HEK293 (cell line): ENCODE measurements at regions not wholly inside any gene's neighbourhood (a gene's known extent, or its start where the extent isn't known, plus 50 kb on each side); places are given as distances from the start of the nearest gene placed in this dataset.

Experiments
- CTCF ChIA-PET: fragments of 350-600 bp; formaldehyde crosslinking; extraction: SDS; loops from one replicate; lab custom pipeline; 2021; ENCODE audit warnings: antibody characterized with exemption; lab: Yijun Ruan, JAX
- POLR2A ChIA-PET: fragments of 300-600 bp; formaldehyde crosslinking; extraction: SDS; loops from one replicate; lab custom pipeline; 2020; ENCODE audit warnings: antibody characterized with exemption, inconsistent platforms; lab: Yijun Ruan, JAX
- H3K27ac ChIP-seq: fragments of 200-500 bp; sonication (Bioruptor generic); 2 replicates; pipeline ENCODE4 v1.5.1; 2014; ENCODE audit warnings: low read depth, low read length, control low read depth, inconsistent platforms; ENCODE audit errors: extremely low read depth
- H3K36me3 ChIP-seq, 2 experiments: fragments of 200-500 bp in 1 of 2; sonication (Bioruptor generic) in 1 of 2; 1 replicate in 1 of 2; 2 replicates in 1 of 2; pipeline ENCODE4 v1.5.1; 2014 to 2017; ENCODE audit warnings: inconsistent platforms in 2 of 2, low read length in 2 of 2; ENCODE audit not compliant: control insufficient read depth in 2 of 2, insufficient read depth in 1 of 2
- H3K4me1 ChIP-seq: fragments of 200-500 bp; sonication (Bioruptor generic); 2 replicates; pipeline ENCODE4 v1.5.1; 2014; ENCODE audit warnings: mild to moderate bottlenecking, low read length, inconsistent platforms; ENCODE audit not compliant: control insufficient read depth, insufficient read depth
- H3K4me3 ChIP-seq: 2 replicates; pipeline ENCODE4 v1.5.1; 2011; ENCODE audit warnings: low read depth, mild to moderate bottlenecking, control low read depth, low read length, moderate library complexity
- H3K9me3 ChIP-seq: fragments of 200-500 bp; sonication (Bioruptor generic); 2 replicates; pipeline ENCODE4 v1.5.1; 2014; ENCODE audit warnings: low read depth, low read length, inconsistent platforms; ENCODE audit not compliant: control insufficient read depth, insufficient read depth
- EGR2 ChIP-seq: fragments of 450-650 bp; formaldehyde crosslinking; IDR thresholded peaks from 2 replicates; pipeline ENCODE4 v1.5.1; 2016; ENCODE audit warnings: low read depth, missing biosample characterization, missing genetic modification characterization
- HOXD13 ChIP-seq: sonication (generic); formaldehyde crosslinking; IDR thresholded peaks from 2 replicates; pipeline ENCODE4 v1.8.0; 2022; ENCODE audit warnings: missing genetic modification reagents, borderline replicate concordance
- OSR2 ChIP-seq: fragments of 450-650 bp; formaldehyde crosslinking; IDR thresholded peaks from 2 replicates; pipeline ENCODE4 v1.5.1; 2016; ENCODE audit warnings: missing biosample characterization, missing genetic modification characterization
- SALL2 ChIP-seq: fragments of 450-650 bp; formaldehyde crosslinking; IDR thresholded peaks from 2 replicates; pipeline ENCODE4 v1.5.0; 2017; ENCODE audit warnings: missing biosample characterization, mild to moderate bottlenecking, missing genetic modification characterization, borderline replicate concordance
- SCRT1 ChIP-seq: fragments of 450-650 bp; formaldehyde crosslinking; IDR thresholded peaks from 2 replicates; pipeline ENCODE4 v1.5.1; 2016; ENCODE audit warnings: missing biosample characterization, missing genetic modification characterization, borderline replicate concordance
- SP3 ChIP-seq: fragments of 450-650 bp; formaldehyde crosslinking; IDR thresholded peaks from 2 replicates; pipeline ENCODE4 v1.5.1; 2016; ENCODE audit warnings: missing biosample characterization, missing genetic modification characterization
- ZFHX2 ChIP-seq: fragments of 450-650 bp; formaldehyde crosslinking; conservative IDR thresholded peaks from 2 replicates; pipeline ENCODE4 v1.5.1; 2016; ENCODE audit warnings: missing biosample characterization, missing genetic modification characterization
- ZNF146 ChIP-seq: fragments of 450-650 bp; formaldehyde crosslinking; IDR thresholded peaks from 2 replicates; pipeline ENCODE4 v1.5.1; 2016; ENCODE audit warnings: missing biosample characterization, missing genetic modification characterization
- ZNF155 ChIP-seq: fragments of 450-650 bp; formaldehyde crosslinking; IDR thresholded peaks from 2 replicates; pipeline ENCODE4 v1.5.1; 2016; ENCODE audit warnings: missing biosample characterization, missing genetic modification characterization
- ZNF157 ChIP-seq: fragments of 450-650 bp; formaldehyde crosslinking; IDR thresholded peaks from 2 replicates; pipeline ENCODE4 v1.5.1; 2016; ENCODE audit warnings: missing biosample characterization, missing genetic modification characterization
- ZNF16 ChIP-seq: fragments of 450-650 bp; formaldehyde crosslinking; IDR thresholded peaks from 2 replicates; pipeline ENCODE4 v1.5.1; 2016; ENCODE audit warnings: low read depth, missing biosample characterization, missing genetic modification characterization
- ZNF169 ChIP-seq: fragments of 450-650 bp; formaldehyde crosslinking; IDR thresholded peaks from 2 replicates; pipeline ENCODE4 v1.5.1; 2016; ENCODE audit warnings: missing biosample characterization, missing genetic modification characterization
- ZNF221 ChIP-seq: fragments of 450-650 bp; formaldehyde crosslinking; IDR thresholded peaks from 2 replicates; pipeline ENCODE4 v1.5.1; 2017; ENCODE audit warnings: missing biosample characterization, missing genetic modification characterization, borderline replicate concordance
- ZNF239 ChIP-seq: fragments of 450-650 bp; formaldehyde crosslinking; IDR thresholded peaks from 2 replicates; pipeline ENCODE4 v1.5.1; 2016; ENCODE audit warnings: missing biosample characterization, missing genetic modification characterization
- ZNF266 ChIP-seq: fragments of 450-650 bp; formaldehyde crosslinking; IDR thresholded peaks from 2 replicates; pipeline ENCODE4 v1.5.1; 2016; ENCODE audit warnings: missing biosample characterization, missing genetic modification characterization, low read depth
- ZNF394 ChIP-seq: fragments of 450-650 bp; formaldehyde crosslinking; IDR thresholded peaks from 2 replicates; pipeline ENCODE4 v1.5.1; 2016; ENCODE audit warnings: missing biosample characterization, missing genetic modification characterization, mild to moderate bottlenecking, moderate library complexity, borderline replicate concordance
- ZNF473 ChIP-seq: fragments of 450-650 bp; formaldehyde crosslinking; IDR thresholded peaks from 2 replicates; pipeline ENCODE4 v1.5.1; 2017; ENCODE audit warnings: missing biosample characterization, missing genetic modification characterization
- ZNF514 ChIP-seq: fragments of 450-650 bp; formaldehyde crosslinking; IDR thresholded peaks from 2 replicates; pipeline ENCODE4 v1.5.1; 2016; ENCODE audit warnings: missing biosample characterization, missing genetic modification characterization
- ZNF549 ChIP-seq: fragments of 450-650 bp; IDR thresholded peaks from 2 replicates; pipeline ENCODE4 v1.5.1; 2018; ENCODE audit warnings: missing biosample characterization, missing genetic modification characterization, mild to moderate bottlenecking, inconsistent platforms, moderate library complexity
- ZNF747 ChIP-seq: fragments of 450-650 bp; formaldehyde crosslinking; IDR thresholded peaks from 2 replicates; pipeline ENCODE4 v1.5.1; 2016; ENCODE audit warnings: missing biosample characterization, missing genetic modification characterization
- ZNF768 ChIP-seq: fragments of 450-650 bp; formaldehyde crosslinking; IDR thresholded peaks from 2 replicates; pipeline ENCODE4 v1.5.1; 2018; ENCODE audit warnings: missing biosample characterization, mild to moderate bottlenecking, missing genetic modification characterization
- ZNF776 ChIP-seq: fragments of 450-650 bp; formaldehyde crosslinking; IDR thresholded peaks from 2 replicates; pipeline ENCODE4 v1.5.0; 2017; ENCODE audit warnings: missing biosample characterization, missing genetic modification characterization, borderline replicate concordance
- ZNF777 ChIP-seq: fragments of 450-650 bp; formaldehyde crosslinking; IDR thresholded peaks from 2 replicates; pipeline ENCODE4 v1.5.1; 2017; ENCODE audit warnings: missing biosample characterization, missing genetic modification characterization, borderline replicate concordance
- ZNF791 ChIP-seq: fragments of 450-650 bp; formaldehyde crosslinking; IDR thresholded peaks from 2 replicates; pipeline ENCODE4 v1.5.1; 2016; ENCODE audit warnings: missing biosample characterization, missing genetic modification characterization
- ZNF792 ChIP-seq: fragments of 450-650 bp; formaldehyde crosslinking; IDR thresholded peaks from 2 replicates; pipeline ENCODE4 v1.5.1; 2016; ENCODE audit warnings: missing biosample characterization, missing genetic modification characterization
- TF ChIP-seq, protein P1 (sequence below): fragments of 450-650 bp; formaldehyde crosslinking; IDR thresholded peaks from 2 replicates; pipeline ENCODE4 v1.5.1; 2017; ENCODE audit warnings: missing biosample characterization, missing genetic modification characterization
- TF ChIP-seq, protein P2 (sequence below): fragments of 450-650 bp; formaldehyde crosslinking; IDR thresholded peaks from 2 replicates; pipeline ENCODE4 v1.5.1; 2017; ENCODE audit warnings: missing biosample characterization, mild to moderate bottlenecking, missing genetic modification characterization, moderate library complexity

DNA sequence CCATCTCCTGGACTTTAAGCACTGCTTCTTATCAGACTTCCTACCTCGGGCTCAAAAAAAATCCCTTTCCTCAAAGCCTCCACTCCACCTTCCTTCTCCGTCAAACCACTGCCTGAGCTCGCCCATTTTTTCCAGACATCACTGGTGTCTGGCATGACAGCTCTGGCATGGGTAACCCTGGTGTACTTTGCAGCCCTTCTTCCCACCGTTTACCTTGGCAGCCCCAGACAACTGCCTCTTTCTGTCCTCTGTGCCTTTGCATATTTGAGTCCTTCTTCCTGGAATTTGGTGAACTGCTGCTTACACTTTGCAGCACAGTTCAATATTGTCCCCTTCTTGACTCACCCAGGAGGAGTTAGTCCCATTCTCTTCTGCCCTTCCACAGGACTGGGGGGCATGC lies 144.6 kb upstream of the TBX20 start:
- TF ChIP-seq, protein P1, sequence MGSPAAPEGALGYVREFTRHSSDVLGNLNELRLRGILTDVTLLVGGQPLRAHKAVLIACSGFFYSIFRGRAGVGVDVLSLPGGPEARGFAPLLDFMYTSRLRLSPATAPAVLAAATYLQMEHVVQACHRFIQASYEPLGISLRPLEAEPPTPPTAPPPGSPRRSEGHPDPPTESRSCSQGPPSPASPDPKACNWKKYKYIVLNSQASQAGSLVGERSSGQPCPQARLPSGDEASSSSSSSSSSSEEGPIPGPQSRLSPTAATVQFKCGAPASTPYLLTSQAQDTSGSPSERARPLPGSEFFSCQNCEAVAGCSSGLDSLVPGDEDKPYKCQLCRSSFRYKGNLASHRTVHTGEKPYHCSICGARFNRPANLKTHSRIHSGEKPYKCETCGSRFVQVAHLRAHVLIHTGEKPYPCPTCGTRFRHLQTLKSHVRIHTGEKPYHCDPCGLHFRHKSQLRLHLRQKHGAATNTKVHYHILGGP: no peak
- TF ChIP-seq ZFHX2 (tag by site-specific recombination): no peak
- TF ChIP-seq ZNF155 (tag by site-specific recombination): no peak
- no peak for TF ChIP-seq ZNF394 (tag by site-specific recombination)
- Histone ChIP-seq H3K4me3 (no peak overlapping the region), H3K4me1 (no peaks in the 10 kb centered on the region), H3K36me3 (no peaks in the 10 kb centered on the region), H3K9me3 (no peaks in the 10 kb centered on the region), H3K27ac (no peak overlapping the region)
- ChIA-PET POLR2A (no interaction called here), CTCF (interaction anchor here (0.6 kb wide), 1 partner anchor 1261 kb away, joined by 3 read pairs; no protein-coding TSS in a partner anchor)

DNA sequence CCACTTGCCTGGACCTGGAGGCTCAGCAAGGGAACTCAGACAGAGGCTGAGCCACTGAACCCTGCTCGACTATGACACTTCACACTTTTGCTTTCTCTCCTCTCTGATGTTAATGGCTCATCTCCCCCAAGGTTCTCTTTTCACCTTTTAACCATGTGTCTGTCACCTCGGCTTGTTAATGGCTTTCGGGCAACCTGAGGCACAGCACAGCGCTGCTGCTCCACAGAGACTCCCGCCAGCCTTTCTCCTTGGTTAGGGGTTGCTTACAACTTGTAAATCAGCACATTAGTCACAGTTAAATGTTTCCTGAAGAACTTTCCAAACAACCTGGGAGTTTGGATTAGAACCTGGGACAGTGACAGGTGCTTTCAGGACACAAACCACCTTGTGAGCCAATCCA lies 136.2 kb upstream of the TBX20 start:
- ChIA-PET CTCF (no interaction called here), POLR2A (no interaction called here)
- Histone ChIP-seq H3K9me3 (no peaks in the 10 kb centered on the region), H3K4me3 (no peak overlapping the region), H3K27ac (no peak overlapping the region), H3K36me3 (no peaks in the 10 kb centered on the region), H3K4me1 (no peaks in the 10 kb centered on the region)
- no peak for TF ChIP-seq ZNF266
- no peak for TF ChIP-seq ZNF791 (tag by site-specific recombination)
- no peak for TF ChIP-seq ZNF473
- TF ChIP-seq ZNF768: no peak
- no peak for TF ChIP-seq ZNF792 (tag by site-specific recombination)
- no peak for TF ChIP-seq ZNF549 (tag by site-specific recombination)
- TF ChIP-seq ZNF16 (tag by site-specific recombination): no peak
- TF ChIP-seq ZNF747: no peak
- TF ChIP-seq ZNF221 (tag by site-specific recombination): no peak
- TF ChIP-seq ZNF514: no peak
- no peak for TF ChIP-seq EGR2
- no peak for TF ChIP-seq OSR2 (tag by site-specific recombination)
- no peak for TF ChIP-seq ZNF776 (tag by site-specific recombination)
- no peak for TF ChIP-seq ZNF157 (tag by site-specific recombination)
- no peak for TF ChIP-seq HOXD13 (CRISPR knock-in tag)
- no peak for TF ChIP-seq ZNF777 (tag by site-specific recombination)
- no peak for TF ChIP-seq SALL2
- TF ChIP-seq, protein P2, sequence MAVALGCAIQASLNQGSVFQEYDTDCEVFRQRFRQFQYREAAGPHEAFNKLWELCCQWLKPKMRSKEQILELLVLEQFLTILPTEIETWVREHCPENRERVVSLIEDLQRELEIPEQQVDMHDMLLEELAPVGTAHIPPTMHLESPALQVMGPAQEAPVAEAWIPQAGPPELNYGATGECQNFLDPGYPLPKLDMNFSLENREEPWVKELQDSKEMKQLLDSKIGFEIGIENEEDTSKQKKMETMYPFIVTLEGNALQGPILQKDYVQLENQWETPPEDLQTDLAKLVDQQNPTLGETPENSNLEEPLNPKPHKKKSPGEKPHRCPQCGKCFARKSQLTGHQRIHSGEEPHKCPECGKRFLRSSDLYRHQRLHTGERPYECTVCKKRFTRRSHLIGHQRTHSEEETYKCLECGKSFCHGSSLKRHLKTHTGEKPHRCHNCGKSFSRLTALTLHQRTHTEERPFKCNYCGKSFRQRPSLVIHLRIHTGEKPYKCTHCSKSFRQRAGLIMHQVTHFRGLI: no peak
- no peak for TF ChIP-seq ZNF239
- TF ChIP-seq SP3 (tag by site-specific recombination): no peak

DNA sequence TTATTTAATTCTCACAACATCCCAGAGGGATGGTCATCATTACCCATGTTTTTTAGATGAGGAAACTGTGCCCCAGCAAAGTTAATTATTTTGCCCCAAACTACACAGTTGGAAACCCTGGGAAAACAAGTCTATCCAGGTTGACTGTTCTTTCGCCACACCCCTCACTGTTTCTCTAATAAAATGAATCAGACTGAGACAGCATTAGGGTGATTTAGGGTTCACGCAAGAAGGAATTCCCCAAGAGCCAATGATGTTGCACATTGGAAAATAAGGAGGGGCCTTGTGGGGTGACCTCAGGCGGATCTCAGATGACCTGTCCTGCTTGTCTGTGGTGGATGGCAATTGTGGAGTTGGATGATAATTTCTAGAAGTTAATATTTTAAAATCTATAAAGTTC lies 135.7 kb upstream of the TBX20 start:
- TF ChIP-seq ZNF169 (tag by site-specific recombination) (no peak), ZNF146 (tag by site-specific recombination) (no peak), SCRT1 (no peak)
- H3K4me1 ChIP-seq: no peaks in the 10 kb centered on the region
- CTCF ChIA-PET: interaction anchor here (0.7 kb wide), 1 partner anchor 32 kb away, joined by 3 read pairs; no protein-coding TSS in a partner anchor

More for the DNA sequence above, 135.7 kb upstream of the TBX20 start:
- no peaks in the 10 kb centered on the region for H3K36me3 ChIP-seq
- H3K4me3 ChIP-seq: no peak overlapping the region
- POLR2A ChIA-PET: no interaction called here
- no peak overlapping the region for H3K27ac ChIP-seq
- H3K9me3 ChIP-seq: no peaks in the 10 kb centered on the region
